ENCODE measurements at regions not wholly inside any gene's neighbourhood (a gene's known extent, or its start where the extent isn't known, plus 50 kb on each side); places are given as distances from the start of the nearest gene placed in this dataset.

DNA sequence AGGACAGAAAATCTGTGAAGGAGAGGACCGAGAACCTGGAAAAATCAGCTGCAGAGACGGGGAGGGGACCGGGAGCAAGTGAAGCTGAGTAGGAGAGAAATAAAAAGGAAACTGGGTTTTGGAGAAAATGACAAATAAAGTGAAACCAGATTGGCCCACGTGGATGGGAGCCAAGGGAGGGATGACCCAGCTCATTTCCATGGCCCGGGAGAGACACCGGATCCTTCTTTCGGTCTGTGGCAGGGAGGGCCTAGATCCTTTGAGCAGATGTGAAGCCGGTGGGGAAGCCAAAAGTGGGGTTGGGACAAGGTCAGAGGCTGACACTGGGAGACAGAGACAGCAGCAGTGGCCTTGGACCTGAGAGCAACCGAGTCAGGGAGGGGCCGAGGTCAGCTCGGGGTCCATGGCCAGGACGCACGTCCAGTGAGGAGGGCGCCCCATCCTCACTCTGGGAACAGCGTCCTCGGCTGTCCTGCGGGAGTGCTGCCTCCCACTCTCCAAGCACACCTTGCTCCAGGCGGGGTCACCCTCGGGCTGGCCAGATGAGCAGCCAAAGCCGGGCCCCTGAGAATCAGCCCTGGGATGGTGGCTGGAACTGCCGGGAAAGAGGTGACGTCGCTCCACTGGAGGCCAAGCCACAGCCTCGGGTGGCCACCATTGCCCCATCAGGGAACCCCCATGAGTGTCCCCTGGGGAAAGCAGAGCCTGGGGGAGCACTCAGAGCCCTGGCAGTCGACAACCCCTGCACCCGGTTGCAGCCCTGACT, 50.8 kb upstream of the CDR2 start:
- TF ChIP-seq POLR2AphosphoS5 (IDR thresholded peaks at IDR 0.05; ENCODE audit: low read depth, low read length) (no peak), SIN3A (IDR thresholded peaks at IDR 0.05; ENCODE audit: borderline replicate concordance, insufficient read depth, low read length) (no peak), FOXP2 (optimal IDR thresholded peaks at IDR 0.05; ENCODE audit: borderline replicate concordance, extremely low read depth, extremely low read length, insufficient read depth) (no peak)
- TF ChIP-seq, protein P1, sequence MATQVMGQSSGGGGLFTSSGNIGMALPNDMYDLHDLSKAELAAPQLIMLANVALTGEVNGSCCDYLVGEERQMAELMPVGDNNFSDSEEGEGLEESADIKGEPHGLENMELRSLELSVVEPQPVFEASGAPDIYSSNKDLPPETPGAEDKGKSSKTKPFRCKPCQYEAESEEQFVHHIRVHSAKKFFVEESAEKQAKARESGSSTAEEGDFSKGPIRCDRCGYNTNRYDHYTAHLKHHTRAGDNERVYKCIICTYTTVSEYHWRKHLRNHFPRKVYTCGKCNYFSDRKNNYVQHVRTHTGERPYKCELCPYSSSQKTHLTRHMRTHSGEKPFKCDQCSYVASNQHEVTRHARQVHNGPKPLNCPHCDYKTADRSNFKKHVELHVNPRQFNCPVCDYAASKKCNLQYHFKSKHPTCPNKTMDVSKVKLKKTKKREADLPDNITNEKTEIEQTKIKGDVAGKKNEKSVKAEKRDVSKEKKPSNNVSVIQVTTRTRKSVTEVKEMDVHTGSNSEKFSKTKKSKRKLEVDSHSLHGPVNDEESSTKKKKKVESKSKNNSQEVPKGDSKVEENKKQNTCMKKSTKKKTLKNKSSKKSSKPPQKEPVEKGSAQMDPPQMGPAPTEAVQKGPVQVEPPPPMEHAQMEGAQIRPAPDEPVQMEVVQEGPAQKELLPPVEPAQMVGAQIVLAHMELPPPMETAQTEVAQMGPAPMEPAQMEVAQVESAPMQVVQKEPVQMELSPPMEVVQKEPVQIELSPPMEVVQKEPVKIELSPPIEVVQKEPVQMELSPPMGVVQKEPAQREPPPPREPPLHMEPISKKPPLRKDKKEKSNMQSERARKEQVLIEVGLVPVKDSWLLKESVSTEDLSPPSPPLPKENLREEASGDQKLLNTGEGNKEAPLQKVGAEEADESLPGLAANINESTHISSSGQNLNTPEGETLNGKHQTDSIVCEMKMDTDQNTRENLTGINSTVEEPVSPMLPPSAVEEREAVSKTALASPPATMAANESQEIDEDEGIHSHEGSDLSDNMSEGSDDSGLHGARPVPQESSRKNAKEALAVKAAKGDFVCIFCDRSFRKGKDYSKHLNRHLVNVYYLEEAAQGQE (IDR thresholded peaks at IDR 0.05; ENCODE audit: insufficient read depth in 1 of 2, low read depth in 2 of 2, low read length in 2 of 2), result no peak

Data from PFSK-1 (cell line).